Neural progenitor cell (in vitro differentiated cells): ENCODE measurements at regions not wholly inside any gene's neighbourhood (a gene's known extent, or its start where the extent isn't known, plus 50 kb on each side); places are given as distances from the start of the nearest gene placed in this dataset.

Experiments used
- CTCF ChIP-seq: fragments of 200-600 bp; sonication (generic); IDR thresholded peaks from 2 replicates; pipeline ENCODE4 v1.5.1; 2017; ENCODE audit warnings: antibody characterized with exemption, mild to moderate bottlenecking
- EZH2 ChIP-seq: fragments of 200-600 bp; sonication (generic); IDR thresholded peaks from 2 replicates; pipeline ENCODE4 v1.6.1; 2017; ENCODE audit warnings: antibody characterized with exemption, mild to moderate bottlenecking, moderate library complexity

- TF ChIP-seq CTCF (no peak), EZH2 (no peak)
Observed at GRCh38 chr14:42804141-42804540, 1197.5 kb downstream of the LRFN5 start.
